ENCODE measurements at regions not wholly inside any gene's neighbourhood (a gene's known extent, or its start where the extent isn't known, plus 50 kb on each side); places are given as distances from the start of the nearest gene placed in this dataset.

DNA sequence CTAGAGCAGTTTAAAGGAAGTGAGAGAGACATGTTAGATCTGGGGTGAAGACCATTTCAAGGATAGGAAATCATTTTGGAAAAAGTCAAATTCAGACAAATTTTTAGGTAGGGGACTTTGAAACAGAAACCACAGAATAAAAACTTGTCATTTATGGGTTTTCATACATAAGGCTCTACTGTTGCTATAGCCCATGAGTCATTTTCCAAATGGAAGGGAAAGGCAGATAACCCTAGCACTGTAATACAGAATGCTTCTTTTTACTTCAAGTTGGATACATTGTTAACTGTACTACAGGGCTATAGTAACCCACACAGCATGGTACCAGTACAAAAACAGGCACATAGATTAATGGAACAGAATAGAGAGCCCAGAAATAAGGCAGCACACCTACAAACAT is 455.4 kb downstream of the EBF1 start:
- no peak overlapping the region for H3K27ac Mint-ChIP-seq
- H3K4me1 Mint-ChIP-seq: no peaks in the 10 kb centered on the region
- no peak overlapping the region for H3K4me3 ChIP-seq (ENCODE audit: low read depth, low read length)
- DNase-seq: no peak
- H3K4me1 ChIP-seq (ENCODE audit: control insufficient read depth, insufficient read depth, low read length, poor library complexity, severe bottlenecking): no peaks in the 10 kb centered on the region
- no peaks in the 10 kb centered on the region for H3K27me3 Mint-ChIP-seq
- no peak overlapping the region for H3K4me3 Mint-ChIP-seq
- H3K36me3 Mint-ChIP-seq: no peaks in the 10 kb centered on the region
- no peaks in the 10 kb centered on the region for H3K9me3 ChIP-seq (ENCODE audit: control insufficient read depth in 2 of 2, low read length in 2 of 2)
- H3K36me3 ChIP-seq (ENCODE audit: control insufficient read depth, insufficient read depth, low read length): no peaks in the 10 kb centered on the region
- H3K9me3 Mint-ChIP-seq: no peaks in the 10 kb centered on the region
- no peak for ATAC-seq (ENCODE audit: low read depth in 2 of 2)
- no peaks in the 10 kb centered on the region for H3K27me3 ChIP-seq (ENCODE audit: control insufficient read depth, insufficient read depth, low read length)
- H3K27ac ChIP-seq (ENCODE audit: insufficient read depth, low read length, poor library complexity, severe bottlenecking): no peak overlapping the region

DNA sequence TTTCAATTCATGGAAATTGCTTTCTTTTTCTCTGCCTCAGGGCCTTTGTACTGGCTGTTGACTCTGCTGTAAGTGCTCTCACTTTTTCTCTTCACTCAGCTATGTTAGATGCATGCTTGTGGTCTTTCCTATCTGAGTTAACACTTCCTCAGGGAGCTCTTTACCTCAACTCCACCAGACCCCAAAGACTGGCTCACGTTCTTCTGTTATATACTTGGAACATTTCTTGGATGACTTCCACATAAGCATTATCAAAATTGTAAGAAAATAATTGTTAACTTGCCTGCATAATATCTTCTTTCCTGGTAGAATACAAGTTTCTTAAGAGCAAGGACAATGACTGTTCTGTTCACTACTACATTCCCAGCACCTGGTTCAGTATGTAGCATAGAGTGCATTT is 455.9 kb downstream of the EBF1 start:
- ATAC-seq (ENCODE audit: low read depth in 2 of 2) (no peak), DNase-seq (no peak)
- Histone ChIP-seq H3K27me3 (ENCODE audit: control insufficient read depth, insufficient read depth, low read length) (no peaks in the 10 kb centered on the region), H3K36me3 (ENCODE audit: control insufficient read depth, insufficient read depth, low read length) (no peaks in the 10 kb centered on the region), H3K27ac (ENCODE audit: insufficient read depth, low read length, poor library complexity, severe bottlenecking) (no peak overlapping the region), H3K4me3 (ENCODE audit: low read depth, low read length) (no peak overlapping the region), H3K4me1 (ENCODE audit: control insufficient read depth, insufficient read depth, low read length, poor library complexity, severe bottlenecking) (no peaks in the 10 kb centered on the region), H3K9me3 (ENCODE audit: control insufficient read depth in 2 of 2, low read length in 2 of 2) (no peaks in the 10 kb centered on the region)
- H3K27me3 Mint-ChIP-seq: no peaks in the 10 kb centered on the region
- no peak overlapping the region for H3K4me3 Mint-ChIP-seq
- no peaks in the 10 kb centered on the region for H3K4me1 Mint-ChIP-seq
- no peaks in the 10 kb centered on the region for H3K9me3 Mint-ChIP-seq
- no peak overlapping the region for H3K27ac Mint-ChIP-seq
- H3K36me3 Mint-ChIP-seq: no peaks in the 10 kb centered on the region

DNA sequence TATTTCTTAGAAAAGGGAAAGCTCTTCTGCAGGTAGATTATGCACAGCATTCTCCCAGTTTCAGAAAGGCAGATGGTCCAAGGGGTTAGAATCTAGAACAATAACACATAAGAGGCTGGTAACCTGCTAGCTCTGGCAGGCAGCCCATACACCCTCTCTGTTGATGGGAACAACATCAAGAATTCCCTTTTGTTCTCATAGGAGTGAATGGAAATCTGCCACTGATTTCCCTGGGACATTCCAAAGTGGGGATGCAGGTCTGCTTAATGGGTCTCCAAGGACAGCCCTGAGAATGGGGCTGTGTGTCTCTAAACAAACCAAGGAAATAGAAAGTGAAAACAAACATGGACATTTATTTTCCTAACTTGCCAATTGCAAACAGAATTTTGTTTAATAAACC is 456.8 kb downstream of the EBF1 start:
- no peaks in the 10 kb centered on the region for H3K27me3 ChIP-seq (ENCODE audit: control insufficient read depth, insufficient read depth, low read length)
- no peaks in the 10 kb centered on the region for H3K4me1 Mint-ChIP-seq
- no peak overlapping the region for H3K4me3 ChIP-seq (ENCODE audit: low read depth, low read length)
- no peak overlapping the region for H3K4me3 Mint-ChIP-seq
- H3K36me3 ChIP-seq (ENCODE audit: control insufficient read depth, insufficient read depth, low read length): no peaks in the 10 kb centered on the region
- ATAC-seq (ENCODE audit: low read depth in 2 of 2): no peak
- H3K4me1 ChIP-seq (ENCODE audit: control insufficient read depth, insufficient read depth, low read length, poor library complexity, severe bottlenecking): no peaks in the 10 kb centered on the region
- no peaks in the 10 kb centered on the region for H3K9me3 ChIP-seq (ENCODE audit: control insufficient read depth in 2 of 2, low read length in 2 of 2)
- no peak overlapping the region for H3K27ac ChIP-seq (ENCODE audit: insufficient read depth, low read length, poor library complexity, severe bottlenecking)
- DNase-seq: no peak
- H3K36me3 Mint-ChIP-seq: no peaks in the 10 kb centered on the region
- no peaks in the 10 kb centered on the region for H3K27me3 Mint-ChIP-seq
- H3K27ac Mint-ChIP-seq: no peak overlapping the region
- no peaks in the 10 kb centered on the region for H3K9me3 Mint-ChIP-seq

DNA sequence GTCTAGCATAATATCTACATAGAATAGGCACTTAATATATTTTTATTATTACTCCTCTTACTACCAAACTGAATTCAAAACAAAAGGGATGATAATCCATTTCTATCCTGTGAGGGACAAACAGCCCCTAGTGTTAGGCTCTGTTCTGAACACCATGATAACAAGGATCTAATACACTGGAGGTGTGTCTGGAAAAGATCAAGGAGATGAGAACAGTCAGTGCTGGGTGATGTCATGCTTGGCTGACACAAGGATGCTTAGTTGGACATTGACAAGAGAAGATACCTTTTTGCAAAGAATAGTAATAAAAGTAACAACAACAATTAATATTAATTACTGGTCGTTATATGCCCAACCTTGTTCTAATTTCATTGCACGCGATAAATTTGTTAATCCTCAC is 458.7 kb downstream of the EBF1 start:
- Histone ChIP-seq H3K9me3 (ENCODE audit: control insufficient read depth in 2 of 2, low read length in 2 of 2) (no peaks in the 10 kb centered on the region), H3K4me3 (ENCODE audit: low read depth, low read length) (no peak overlapping the region), H3K27ac (ENCODE audit: insufficient read depth, low read length, poor library complexity, severe bottlenecking) (no peak overlapping the region), H3K36me3 (ENCODE audit: control insufficient read depth, insufficient read depth, low read length) (no peaks in the 10 kb centered on the region), H3K27me3 (ENCODE audit: control insufficient read depth, insufficient read depth, low read length) (no peaks in the 10 kb centered on the region), H3K4me1 (ENCODE audit: control insufficient read depth, insufficient read depth, low read length, poor library complexity, severe bottlenecking) (no peaks in the 10 kb centered on the region)
- no peaks in the 10 kb centered on the region for H3K36me3 Mint-ChIP-seq
- DNase-seq (no peak), ATAC-seq (ENCODE audit: low read depth in 2 of 2) (no peak)
- H3K27me3 Mint-ChIP-seq: no peaks in the 10 kb centered on the region
- H3K4me3 Mint-ChIP-seq: no peak overlapping the region
- H3K27ac Mint-ChIP-seq: no peak overlapping the region
- no peaks in the 10 kb centered on the region for H3K4me1 Mint-ChIP-seq
- no peaks in the 10 kb centered on the region for H3K9me3 Mint-ChIP-seq

DNA sequence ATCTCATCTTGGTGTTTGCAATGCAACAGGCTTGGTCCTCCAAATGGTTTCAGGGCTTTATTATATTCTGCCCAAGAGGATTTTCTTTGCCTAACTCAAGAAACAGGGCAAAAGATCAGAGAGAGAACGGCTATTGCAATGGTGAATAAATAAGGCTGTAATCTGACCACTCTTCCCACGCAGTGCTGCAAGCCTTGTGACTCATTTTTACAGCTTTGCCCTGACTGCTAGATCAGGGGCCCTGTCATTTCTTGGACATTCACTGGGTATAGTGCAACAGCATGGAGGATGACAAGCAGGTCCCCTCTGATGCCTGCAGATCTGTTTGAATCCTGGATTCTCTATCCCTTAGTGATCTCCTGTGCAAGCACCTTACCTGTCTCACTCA is 459.1 kb downstream of the EBF1 start:
- H3K4me1 Mint-ChIP-seq: no peaks in the 10 kb centered on the region

DNA sequence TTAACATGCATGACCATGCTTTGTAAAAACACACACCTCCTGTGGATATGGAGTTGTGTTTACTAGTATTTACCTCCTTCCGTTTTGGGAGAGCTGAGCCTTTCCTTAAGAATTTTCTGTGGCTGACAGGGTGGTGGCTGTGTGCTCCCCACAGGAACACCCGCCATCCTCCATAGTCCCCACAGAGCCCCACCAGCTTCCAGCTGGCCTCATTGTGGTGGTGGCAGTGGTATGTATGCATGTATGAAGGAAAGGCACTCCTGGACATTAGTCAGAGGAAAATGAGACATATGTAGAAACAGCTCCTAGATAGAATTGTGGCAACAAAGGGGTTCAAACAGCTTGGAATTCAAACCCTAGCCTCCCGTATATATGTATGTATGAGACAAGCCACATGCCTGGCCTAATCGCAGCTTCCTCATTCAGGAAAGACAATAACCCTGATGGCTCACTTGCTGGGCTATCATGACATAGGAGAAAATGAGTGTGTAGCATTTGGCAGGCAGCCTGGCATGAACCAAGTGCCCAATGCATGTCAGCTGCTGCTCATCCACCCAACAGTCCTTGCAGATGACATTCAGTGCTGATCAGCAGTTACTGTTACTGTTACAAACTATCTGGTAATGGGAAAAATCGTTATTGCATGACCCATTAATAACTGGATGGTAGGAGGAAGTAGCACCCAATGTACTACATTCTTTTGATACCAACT is 459.7 kb downstream of the EBF1 start:
- DNase-seq (no peak), ATAC-seq (ENCODE audit: low read depth in 2 of 2) (no peak)
- no peak overlapping the region for H3K27ac ChIP-seq (ENCODE audit: insufficient read depth, low read length, poor library complexity, severe bottlenecking)
- no peaks in the 10 kb centered on the region for H3K27me3 ChIP-seq (ENCODE audit: control insufficient read depth, insufficient read depth, low read length)
- Mint-ChIP-seq H3K27ac (no peak overlapping the region), H3K27me3 (no peaks in the 10 kb centered on the region), H3K4me1 (no peaks in the 10 kb centered on the region), H3K4me3 (no peak overlapping the region), H3K36me3 (no peaks in the 10 kb centered on the region), H3K9me3 (no peaks in the 10 kb centered on the region)
- H3K4me1 ChIP-seq (ENCODE audit: control insufficient read depth, insufficient read depth, low read length, poor library complexity, severe bottlenecking): no peaks in the 10 kb centered on the region
- no peaks in the 10 kb centered on the region for H3K9me3 ChIP-seq (ENCODE audit: control insufficient read depth in 2 of 2, low read length in 2 of 2)
- no peaks in the 10 kb centered on the region for H3K36me3 ChIP-seq (ENCODE audit: control insufficient read depth, insufficient read depth, low read length)
- no peak overlapping the region for H3K4me3 ChIP-seq (ENCODE audit: low read depth, low read length)

More for the DNA sequence above, 459.1 kb downstream of the EBF1 start:
- no peak for ATAC-seq (ENCODE audit: low read depth in 2 of 2)
- no peaks in the 10 kb centered on the region for H3K36me3 Mint-ChIP-seq
- Histone ChIP-seq H3K4me3 (ENCODE audit: low read depth, low read length) (no peak overlapping the region), H3K27ac (ENCODE audit: insufficient read depth, low read length, poor library complexity, severe bottlenecking) (no peak overlapping the region), H3K4me1 (ENCODE audit: control insufficient read depth, insufficient read depth, low read length, poor library complexity, severe bottlenecking) (no peaks in the 10 kb centered on the region), H3K9me3 (ENCODE audit: control insufficient read depth in 2 of 2, low read length in 2 of 2) (no peaks in the 10 kb centered on the region), H3K36me3 (ENCODE audit: control insufficient read depth, insufficient read depth, low read length) (no peaks in the 10 kb centered on the region), H3K27me3 (ENCODE audit: control insufficient read depth, insufficient read depth, low read length) (no peaks in the 10 kb centered on the region)
- no peak overlapping the region for H3K4me3 Mint-ChIP-seq
- H3K27me3 Mint-ChIP-seq: no peaks in the 10 kb centered on the region
- no peak for DNase-seq
- H3K9me3 Mint-ChIP-seq: no peaks in the 10 kb centered on the region
- no peak overlapping the region for H3K27ac Mint-ChIP-seq

DNA sequence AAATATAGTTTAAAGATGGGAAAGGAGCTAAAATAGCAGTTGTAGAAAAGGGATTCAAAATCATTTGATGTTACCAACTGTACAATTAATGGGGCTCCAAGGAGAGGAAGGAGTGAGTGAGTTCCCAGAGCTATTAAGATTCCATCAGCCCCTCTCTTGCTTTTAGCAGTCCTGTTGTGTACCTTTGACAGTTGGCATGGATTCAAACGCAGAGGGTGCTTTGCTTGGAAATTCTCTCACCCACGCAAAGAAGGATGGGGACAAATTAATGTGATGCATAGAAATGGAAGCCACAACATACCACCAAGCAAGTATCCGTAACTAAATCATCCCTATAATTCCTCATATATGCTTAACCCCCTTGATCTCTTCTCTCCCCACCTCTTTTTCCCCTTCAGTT is 461.3 kb downstream of the EBF1 start:
- DNase-seq: no peak
- Histone ChIP-seq H3K4me1 (ENCODE audit: control insufficient read depth, insufficient read depth, low read length, poor library complexity, severe bottlenecking) (no peaks in the 10 kb centered on the region), H3K27me3 (ENCODE audit: control insufficient read depth, insufficient read depth, low read length) (no peaks in the 10 kb centered on the region), H3K27ac (ENCODE audit: insufficient read depth, low read length, poor library complexity, severe bottlenecking) (no peak overlapping the region), H3K4me3 (ENCODE audit: low read depth, low read length) (no peak overlapping the region), H3K9me3 (ENCODE audit: control insufficient read depth in 2 of 2, low read length in 2 of 2) (no peaks in the 10 kb centered on the region), H3K36me3 (ENCODE audit: control insufficient read depth, insufficient read depth, low read length) (no peaks in the 10 kb centered on the region)
- no peak for ATAC-seq (ENCODE audit: low read depth in 2 of 2)
- H3K27me3 Mint-ChIP-seq: no peaks in the 10 kb centered on the region
- H3K9me3 Mint-ChIP-seq: no peaks in the 10 kb centered on the region
- H3K36me3 Mint-ChIP-seq: no peaks in the 10 kb centered on the region
- H3K4me1 Mint-ChIP-seq: no peaks in the 10 kb centered on the region
- no peak overlapping the region for H3K4me3 Mint-ChIP-seq
- H3K27ac Mint-ChIP-seq: no peak overlapping the region

DNA sequence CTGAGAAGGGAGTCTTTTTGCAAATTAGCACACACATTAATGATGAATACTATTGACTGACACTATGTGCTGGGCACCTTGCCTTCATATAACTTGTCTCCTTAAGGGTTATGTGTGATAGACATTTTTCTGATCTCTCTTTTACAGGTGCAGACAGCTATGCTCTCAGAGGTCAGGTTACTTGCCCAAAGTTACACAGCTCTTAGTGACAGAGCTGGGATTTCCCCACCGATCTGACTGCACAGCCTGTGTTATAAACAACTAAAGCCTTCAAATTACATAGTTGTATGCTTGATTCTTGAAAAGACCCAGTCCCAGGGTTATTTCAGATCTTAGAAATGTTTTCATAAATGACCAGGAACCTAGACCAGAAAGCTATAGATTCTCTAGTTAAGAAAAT is 462.7 kb downstream of the EBF1 start:
- H3K27me3 Mint-ChIP-seq: no peaks in the 10 kb centered on the region
- H3K4me3 Mint-ChIP-seq: no peak overlapping the region
- Histone ChIP-seq H3K27me3 (ENCODE audit: control insufficient read depth, insufficient read depth, low read length) (no peaks in the 10 kb centered on the region), H3K9me3 (ENCODE audit: control insufficient read depth in 2 of 2, low read length in 2 of 2) (no peaks in the 10 kb centered on the region), H3K27ac (ENCODE audit: insufficient read depth, low read length, poor library complexity, severe bottlenecking) (no peak overlapping the region), H3K4me1 (ENCODE audit: control insufficient read depth, insufficient read depth, low read length, poor library complexity, severe bottlenecking) (no peaks in the 10 kb centered on the region), H3K36me3 (ENCODE audit: control insufficient read depth, insufficient read depth, low read length) (no peaks in the 10 kb centered on the region), H3K4me3 (ENCODE audit: low read depth, low read length) (no peak overlapping the region)
- no peaks in the 10 kb centered on the region for H3K36me3 Mint-ChIP-seq
- ATAC-seq (ENCODE audit: low read depth in 2 of 2) (peak in 1 of 2 donors; percentile 31), DNase-seq (no peak)
- H3K27ac Mint-ChIP-seq: no peak overlapping the region
- H3K4me1 Mint-ChIP-seq: no peaks in the 10 kb centered on the region
- H3K9me3 Mint-ChIP-seq: peaks cover 0 to 2% (median 0%) of the 10 kb centered on the region in 7 donors

Data from CD4-positive, CD25-positive, alpha-beta regulatory T cell (primary cell).